Erythroblast (primary cell): ENCODE measurements at regions not wholly inside any gene's neighbourhood (a gene's known extent, or its start where the extent isn't known, plus 50 kb on each side); places are given as distances from the start of the nearest gene placed in this dataset.

Experiments
- GATA1 ChIP-seq: IDR thresholded peaks from 2 replicates; pipeline ENCODE4 v1.6.1; 2011; ENCODE audit warnings: low read depth, mild to moderate bottlenecking, control low read depth, low read length, moderate library complexity
- POLR2A ChIP-seq: IDR thresholded peaks from 2 replicates; pipeline ENCODE4 v1.6.1; 2011; ENCODE audit warnings: mild to moderate bottlenecking, low read length

- TF ChIP-seq POLR2A (no peak), GATA1 (no peak)
Observed at GRCh38 chr13:67806796-67807195, 576.7 kb upstream of the PCDH9 start.
